ENCODE measurements at regions not wholly inside any gene's neighbourhood (a gene's known extent, or its start where the extent isn't known, plus 50 kb on each side); places are given as distances from the start of the nearest gene placed in this dataset.

- Histone ChIP-seq H2AFZ (ENCODE audit: low read depth, low read length) (no peak overlapping the region), H3K9me1 (replicated peaks; ENCODE audit: control insufficient read depth, extremely low read depth, insufficient read depth, low read length) (no peaks in the 10 kb centered on the region), H3K9me3 (replicated peaks; ENCODE audit: control insufficient read depth, insufficient read depth, low read length) (no peaks in the 10 kb centered on the region), H4K20me1 (replicated peaks; ENCODE audit: control insufficient read depth, extremely low read depth, insufficient read depth, low read length) (no peaks in the 10 kb centered on the region), H3K4me1 (ENCODE audit: control insufficient read depth, extremely low read depth, insufficient read depth, low read length) (no peaks in the 10 kb centered on the region), H3K79me2 (ENCODE audit: control insufficient read depth, insufficient read depth, low read length) (no peaks in the 10 kb centered on the region), H3K9ac (replicated peaks; ENCODE audit: extremely low read depth, insufficient read depth, low read length) (no peak overlapping the region), H3K4me2 (ENCODE audit: insufficient read depth, low read length) (no peak overlapping the region), H3K27ac (ENCODE audit: insufficient read depth, low read depth, low read length) (no peak overlapping the region), H3K4me3 (replicated peaks in 1 of 3; ENCODE audit: insufficient read depth in 1 of 3, low read depth in 1 of 3, low read length in 3 of 3) (no peak overlapping the region), H3K36me3 (ENCODE audit: control insufficient read depth in 2 of 2, extremely low read depth in 1 of 2, insufficient read depth in 2 of 2, low read length in 2 of 2) (no peaks in the 10 kb centered on the region), H3K27me3 (ENCODE audit: control insufficient read depth in 2 of 2, insufficient read depth in 2 of 2, low read length in 2 of 2) (no peaks in the 10 kb centered on the region)
- intact Hi-C loops (cut with micrococcal nuclease) (no loop called here), dilution Hi-C loops (cut with MboI; ENCODE audit: extremely low pct_ligation_motif_present, low sequenced_read_pairs) (no loop called here)
- DNase-seq (ENCODE audit: low read depth, low spot score) (no peak), FAIRE-seq (no peak)
- TF ChIP-seq FOS (IDR thresholded peaks at IDR 0.05; ENCODE audit: borderline replicate concordance, insufficient read depth, low read length), result no peak
- TF ChIP-seq MYC (IDR thresholded peaks at IDR 0.05; ENCODE audit: low read depth, low read length), result no peak
- no peak for TF ChIP-seq POLR2A (IDR thresholded peaks at IDR 0.05; ENCODE audit: low read depth, low read length)
- TF ChIP-seq POLR2AphosphoS5 (IDR thresholded peaks at IDR 0.05; ENCODE audit: insufficient read depth, low read depth, low read length), result no peak
- TF ChIP-seq CTCF (IDR thresholded peaks at IDR 0.05; ENCODE audit: extremely low read depth in 1 of 2, insufficient read depth in 1 of 2, low read depth in 1 of 2, low read length in 2 of 2), result no peak
- TF ChIP-seq MAX (IDR thresholded peaks at IDR 0.05; ENCODE audit: insufficient read depth, insufficient read length), result no peak
- no peak for TF ChIP-seq EZH2 (IDR thresholded peaks at IDR 0.05; ENCODE audit: borderline replicate concordance, low read depth, low read length, severe bottlenecking)
- ChIA-PET POLR2A (no interaction called here), CTCF (no interaction called here)
- no TSS peak for BruUV-seq (replicated peaks)
Measured at GRCh38 chr2:198731842-198732399, 725.8 kb downstream of the SATB2 start.
